Islet precursor cell (in vitro differentiated cells): ENCODE measurements at regions not wholly inside any gene's neighbourhood (a gene's known extent, or its start where the extent isn't known, plus 50 kb on each side); places are given as distances from the start of the nearest gene placed in this dataset.
"Not testable (repeated sequence)": the region's sequence is repeated elsewhere in the genome, so short reads cannot be mapped to it uniquely, and the experiment has no call there.

Experiments used
- DNase-seq: peaks from one replicate; pipeline ENCODE4 v3.0.0-alpha.2; 2018

- no peak for DNase-seq
Measured at GRCh38 chr6:6962086-6962485, 145.7 kb upstream of the RREB1 start.

- peak; percentile 93 for DNase-seq
Measured at GRCh38 chr6:6962699-6963098, 145.1 kb upstream of the RREB1 start.

- not testable (repeated sequence) for DNase-seq
Measured at GRCh38 chr6:6963390-6963789, 144.4 kb upstream of the RREB1 start.

- DNase-seq, result no peak
Measured at GRCh38 chr6:6964675-6965074, 143.1 kb upstream of the RREB1 start.

GRCh38 chr6:6966127-6966526, 141.6 kb upstream of the RREB1 start:
- DNase-seq, result no peak

- no peak for DNase-seq
Measured at GRCh38 chr6:6966569-6966968, 141.2 kb upstream of the RREB1 start.

- DNase-seq, result no peak
Measured at GRCh38 chr6:6968357-6968730, 139.4 kb upstream of the RREB1 start.

- DNase-seq, result no peak
Measured at GRCh38 chr6:6968731-6969552, 138.8 kb upstream of the RREB1 start.

- peak; percentile 91 for DNase-seq
Measured at GRCh38 chr6:6969761-6970223, 138.0 kb upstream of the RREB1 start.

- DNase-seq, result no peak
Measured at GRCh38 chr6:6970851-6971250, 136.9 kb upstream of the RREB1 start.

- DNase-seq, result no peak
Measured at GRCh38 chr6:6971369-6971768, 136.4 kb upstream of the RREB1 start.

- DNase-seq, result peak; percentile 87
Measured at GRCh38 chr6:6972456-6972855, 135.3 kb upstream of the RREB1 start.

- no peak for DNase-seq
Measured at GRCh38 chr6:6973721-6974120, 134.0 kb upstream of the RREB1 start.

GRCh38 chr6:6975459-6976111, 132.2 kb upstream of the RREB1 start:
- DNase-seq, result no peak

GRCh38 chr6:6976193-6976592, 131.6 kb upstream of the RREB1 start:
- DNase-seq, result no peak

GRCh38 chr6:6978731-6979130, 129.0 kb upstream of the RREB1 start:
- DNase-seq, result no peak

GRCh38 chr6:6980999-6981597, 126.7 kb upstream of the RREB1 start:
- no peak for DNase-seq

GRCh38 chr6:6981681-6982322, 126.0 kb upstream of the RREB1 start:
- DNase-seq, result peak; percentile 56

GRCh38 chr6:6982663-6983062, 125.1 kb upstream of the RREB1 start:
- no peak for DNase-seq

GRCh38 chr6:6984585-6985366, 123.0 kb upstream of the RREB1 start:
- DNase-seq, result no peak

GRCh38 chr6:6986344-6986743, 121.4 kb upstream of the RREB1 start:
- DNase-seq, result no peak

GRCh38 chr6:6987749-6988148, 120.0 kb upstream of the RREB1 start:
- no peak for DNase-seq

GRCh38 chr6:6990059-6990458, 117.7 kb upstream of the RREB1 start:
- DNase-seq, result not testable (repeated sequence)
